H9 (cell line): ENCODE measurements at regions not wholly inside any gene's neighbourhood (a gene's known extent, or its start where the extent isn't known, plus 50 kb on each side); places are given as distances from the start of the nearest gene placed in this dataset.

Source experiments
- DNase-seq: peaks from one replicate; pipeline ENCODE4 v3.0.0-alpha.2; 2017
- H2AFZ ChIP-seq: one replicate; pipeline ENCODE4 v1.6.1; 2013; ENCODE audit warnings: mild to moderate bottlenecking, low read length, control low read depth, moderate library complexity
- H2AK5ac ChIP-seq: 2 replicates; pipeline ENCODE4 v1.6.1; 2013; ENCODE audit warnings: low read length, control low read depth, mixed read lengths; ENCODE audit not compliant: insufficient read length
- H2BK120ac ChIP-seq: one replicate; pipeline ENCODE4 v1.6.1; 2013; ENCODE audit warnings: low read depth, mild to moderate bottlenecking, low read length, control low read depth, inconsistent platforms; ENCODE audit not compliant: poor library complexity, severe bottlenecking
- H2BK12ac ChIP-seq: 2 replicates; pipeline ENCODE4 v1.6.1; 2013; ENCODE audit warnings: low read length, control low read depth, mixed read lengths, low read depth; ENCODE audit not compliant: insufficient read length
- H2BK15ac ChIP-seq: 2 replicates; pipeline ENCODE4 v1.6.1; 2013; ENCODE audit warnings: low read depth, low read length, control low read depth
- H2BK20ac ChIP-seq: one replicate; pipeline ENCODE4 v1.6.1; 2013; ENCODE audit warnings: low read depth, mild to moderate bottlenecking, low read length, control low read depth, inconsistent platforms; ENCODE audit not compliant: poor library complexity, severe bottlenecking
- H2BK5ac ChIP-seq: 2 replicates; pipeline ENCODE4 v1.6.1; 2013; ENCODE audit warnings: low read length, control low read depth, mixed read lengths; ENCODE audit not compliant: insufficient read length
- H3K14ac ChIP-seq: 2 replicates; pipeline ENCODE4 v1.6.1; 2013; ENCODE audit warnings: low read length, control low read depth; ENCODE audit not compliant: insufficient read depth
- H3K18ac ChIP-seq: 2 replicates; pipeline ENCODE4 v1.6.1; 2013; ENCODE audit warnings: low read depth, mild to moderate bottlenecking, mixed read lengths, low read length, control low read depth; ENCODE audit not compliant: insufficient read length
- H3K23ac ChIP-seq: 2 replicates; pipeline ENCODE4 v1.6.1; 2013; ENCODE audit warnings: low read length, control low read depth, mixed read lengths, low read depth; ENCODE audit not compliant: insufficient read length
- H3K23me2 ChIP-seq: 2 replicates; pipeline ENCODE4 v1.6.1; 2013; ENCODE audit warnings: low read depth, mild to moderate bottlenecking, mixed read lengths, low read length, control low read depth; ENCODE audit not compliant: insufficient read length, poor library complexity, severe bottlenecking
- H3K27ac ChIP-seq: 2 replicates; pipeline ENCODE4 v1.5.1; 2013; ENCODE audit warnings: low read length, control low read depth, mixed read lengths, low read depth; ENCODE audit not compliant: insufficient read length
- H3K27me3 ChIP-seq: 2 replicates; pipeline ENCODE4 v1.6.1; 2013; ENCODE audit warnings: low read length, control low read depth, inconsistent platforms; ENCODE audit not compliant: insufficient read depth
- H3K4ac ChIP-seq: 2 replicates; pipeline ENCODE4 v1.6.1; 2013; ENCODE audit warnings: low read depth, mild to moderate bottlenecking, control low read depth, inconsistent platforms, low read length, moderate library complexity
- H3K4me1 ChIP-seq: 2 replicates; pipeline ENCODE4 v1.6.1; 2013; ENCODE audit warnings: low read length, control low read depth, inconsistent platforms; ENCODE audit not compliant: insufficient read depth
- H3K4me2 ChIP-seq: 2 replicates; pipeline ENCODE4 v1.6.1; 2013; ENCODE audit warnings: low read length, control low read depth, mixed read lengths; ENCODE audit not compliant: insufficient read length, insufficient read depth
- H3K56ac ChIP-seq: 2 replicates; pipeline ENCODE4 v1.6.1; 2013; ENCODE audit warnings: low read depth, mild to moderate bottlenecking, mixed read lengths, low read length, control low read depth; ENCODE audit not compliant: insufficient read length
- H3K79me1 ChIP-seq: 2 replicates; pipeline ENCODE4 v1.6.1; 2013; ENCODE audit warnings: low read depth, mild to moderate bottlenecking, moderate library complexity, low read length, control low read depth, inconsistent platforms; ENCODE audit not compliant: insufficient read depth, poor library complexity, severe bottlenecking
- H3K79me2 ChIP-seq: 2 replicates; pipeline ENCODE4 v1.6.1; 2013; ENCODE audit warnings: low read length, control low read depth, inconsistent platforms; ENCODE audit not compliant: insufficient read depth
- H3K9ac ChIP-seq: 2 replicates; pipeline ENCODE4 v1.6.1; 2013; ENCODE audit warnings: low read length, control low read depth, mixed read lengths; ENCODE audit not compliant: insufficient read length; ENCODE audit errors: extremely low read depth
- H3K9me3 ChIP-seq: one replicate; pipeline ENCODE4 v1.6.1; 2013; ENCODE audit warnings: low read depth, low read length, inconsistent platforms; ENCODE audit not compliant: control insufficient read depth
- H3T11ph ChIP-seq: one replicate; pipeline ENCODE4 v1.6.1; 2013; ENCODE audit warnings: mild to moderate bottlenecking, low read length, control low read depth, inconsistent platforms
- H4K20me1 ChIP-seq: one replicate; pipeline ENCODE4 v1.6.1; 2013; ENCODE audit not compliant: control insufficient read depth, insufficient read length, insufficient read depth
- H4K5ac ChIP-seq: 2 replicates; pipeline ENCODE4 v1.6.1; 2013; ENCODE audit warnings: low read depth, mild to moderate bottlenecking, mixed read lengths, low read length, control low read depth; ENCODE audit not compliant: insufficient read length
- H4K8ac ChIP-seq: replicated peaks from 2 replicates; pipeline ENCODE4 v1.6.1; 2013; ENCODE audit warnings: low read length, control low read depth, mixed read lengths, low read depth; ENCODE audit not compliant: insufficient read length
- H4K91ac ChIP-seq: 2 replicates; pipeline ENCODE4 v1.6.1; 2013; ENCODE audit warnings: low read depth, mild to moderate bottlenecking, moderate library complexity, mixed read lengths, low read length, control low read depth; ENCODE audit not compliant: insufficient read length
- H3K27ac Mint-ChIP-seq, 3 experiments: 2 replicates in 2 of 3; 3 replicates in 1 of 3; pipeline ENCODE4 v1.8.0; 2020 to 2021; ENCODE audit warnings: mixed read lengths in 3 of 3, mild to moderate bottlenecking in 1 of 3, moderate library complexity in 1 of 3
- H3K27me3 Mint-ChIP-seq: 2 replicates; pipeline ENCODE4 v1.8.0; 2021; ENCODE audit warnings: low read depth, mild to moderate bottlenecking, moderate library complexity, mixed read lengths
- H3K36me3 Mint-ChIP-seq, 3 experiments: 2 replicates in 2 of 3; 3 replicates in 1 of 3; pipeline ENCODE4 v1.8.0; 2020 to 2021; ENCODE audit warnings: low read depth in 3 of 3, mixed read lengths in 3 of 3; ENCODE audit not compliant: insufficient read depth in 1 of 3
- H3K4me1 Mint-ChIP-seq, 2 experiments: 2 replicates each; pipeline ENCODE4 v1.8.0; 2020; ENCODE audit warnings: mixed read lengths in 2 of 2
- H3K4me3 Mint-ChIP-seq, 2 experiments: 2 replicates in 1 of 2; 3 replicates in 1 of 2; pipeline ENCODE4 v1.8.0; 2020 to 2021; ENCODE audit warnings: mild to moderate bottlenecking in 2 of 2, mixed read lengths in 2 of 2, moderate library complexity in 1 of 2
- H3K9me3 Mint-ChIP-seq, 2 experiments: 2 replicates in 1 of 2; 3 replicates in 1 of 2; pipeline ENCODE4 v1.8.0; 2020; ENCODE audit warnings: mild to moderate bottlenecking in 2 of 2, mixed read lengths in 2 of 2, moderate library complexity in 1 of 2
- WGBS: extraction: QIAGEN DNeasy Blood & Tissue Kit; methylation state at CpG from one replicate; pipeline ENCODE4 v1.1.7; 2013; ENCODE audit warnings: missing lambda C conversion rate, low lambda C conversion rate, mixed read lengths; ENCODE audit not compliant: insufficient read length; ENCODE audit errors: extremely low coverage; 5-methylcytosine and 5-hydroxymethylcytosine counted together
- TF ChIP-seq, protein P1 (sequence below): fragments of 200-600 bp; sonication (generic); conservative IDR thresholded peaks from 3 replicates; pipeline ENCODE4 v1.8.0; 2021; ENCODE audit warnings: antibody characterized with exemption, mild to moderate bottlenecking

DNA sequence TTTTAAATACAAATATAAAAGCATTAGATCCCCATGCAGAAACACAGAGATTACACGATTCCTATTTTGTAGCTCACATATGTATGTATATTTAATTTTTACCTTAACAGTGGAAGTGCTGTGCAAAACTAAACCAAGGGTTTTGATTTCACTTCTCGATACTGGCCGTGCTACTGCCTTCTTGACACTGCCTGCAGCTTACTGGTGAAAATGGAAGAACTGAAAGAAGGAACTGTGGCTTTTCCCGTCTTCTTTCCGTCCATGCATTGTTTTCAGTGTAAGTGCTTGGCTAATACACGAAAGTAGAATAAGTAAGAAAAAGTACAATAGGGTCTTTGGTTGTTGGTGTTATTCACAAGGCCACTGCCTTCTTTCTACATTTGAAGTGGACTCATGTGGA, 129.5 kb downstream of the NDUFA10 start:
- Histone ChIP-seq H3K4me1 (no peaks in the 10 kb centered on the region; the same call in 1 of the 2 replicates), H3K27me3 (no peaks in the 10 kb centered on the region), H3T11ph (no peak overlapping the region), H3K79me1 (no peaks in the 10 kb centered on the region), H3K56ac (no peak overlapping the region), H3K23me2 (no peaks in the 10 kb centered on the region), H2BK120ac (no peak overlapping the region), H4K91ac (no peak overlapping the region), H3K18ac (no peak overlapping the region), H2AK5ac (no peak overlapping the region), H3K4ac (no peak overlapping the region), H4K8ac (no peak overlapping the region), H3K14ac (no peak overlapping the region), H4K5ac (no peak overlapping the region), H3K27ac (no peak overlapping the region), H3K9me3 (no peaks in the 10 kb centered on the region), H2AFZ (no peak overlapping the region), H2BK20ac (no peak overlapping the region), H3K9ac (no peak overlapping the region), H2BK5ac (no peak overlapping the region), H3K4me2 (no peak overlapping the region), H2BK15ac (no peak overlapping the region), H4K20me1 (no peaks in the 10 kb centered on the region), H2BK12ac (no peak overlapping the region), H3K79me2 (no peaks in the 10 kb centered on the region), H3K23ac (no peak overlapping the region)
- no CpG with 5 or more reads among the region's 6 CpGs for WGBS
- TF ChIP-seq, protein P1, sequence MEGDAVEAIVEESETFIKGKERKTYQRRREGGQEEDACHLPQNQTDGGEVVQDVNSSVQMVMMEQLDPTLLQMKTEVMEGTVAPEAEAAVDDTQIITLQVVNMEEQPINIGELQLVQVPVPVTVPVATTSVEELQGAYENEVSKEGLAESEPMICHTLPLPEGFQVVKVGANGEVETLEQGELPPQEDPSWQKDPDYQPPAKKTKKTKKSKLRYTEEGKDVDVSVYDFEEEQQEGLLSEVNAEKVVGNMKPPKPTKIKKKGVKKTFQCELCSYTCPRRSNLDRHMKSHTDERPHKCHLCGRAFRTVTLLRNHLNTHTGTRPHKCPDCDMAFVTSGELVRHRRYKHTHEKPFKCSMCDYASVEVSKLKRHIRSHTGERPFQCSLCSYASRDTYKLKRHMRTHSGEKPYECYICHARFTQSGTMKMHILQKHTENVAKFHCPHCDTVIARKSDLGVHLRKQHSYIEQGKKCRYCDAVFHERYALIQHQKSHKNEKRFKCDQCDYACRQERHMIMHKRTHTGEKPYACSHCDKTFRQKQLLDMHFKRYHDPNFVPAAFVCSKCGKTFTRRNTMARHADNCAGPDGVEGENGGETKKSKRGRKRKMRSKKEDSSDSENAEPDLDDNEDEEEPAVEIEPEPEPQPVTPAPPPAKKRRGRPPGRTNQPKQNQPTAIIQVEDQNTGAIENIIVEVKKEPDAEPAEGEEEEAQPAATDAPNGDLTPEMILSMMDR, result no peak
- Mint-ChIP-seq H3K4me1 (peaks cover 11% of the 10 kb centered on the region in 2 experiments), H3K4me3 (no peak overlapping the region), H3K9me3 (peaks cover 5 to 7% of the 10 kb centered on the region in 2 experiments; a peak in 2 of 5 replicates), H3K27me3 (peaks cover 27% of the 10 kb centered on the region), H3K27ac (no peak overlapping the region), H3K36me3 (peaks cover 0 to 3% (median 0%) of the 10 kb centered on the region in 3 experiments; a peak in 2 of 7 replicates)
- no peak for DNase-seq
